Kidney epithelial cell (primary cell): ENCODE measurements at regions not wholly inside any gene's neighbourhood (a gene's known extent, or its start where the extent isn't known, plus 50 kb on each side); places are given as distances from the start of the nearest gene placed in this dataset.

Source experiments
- DNase-seq: peaks from one replicate; pipeline ENCODE4 v3.0.0-alpha.2; 2010; ENCODE audit warnings: low read depth
- H3K27me3 ChIP-seq: 2 replicates; pipeline ENCODE4 v1.6.0; 2011; ENCODE audit warnings: low read length; ENCODE audit not compliant: control insufficient read depth, insufficient read depth
- H3K36me3 ChIP-seq: 2 replicates; pipeline ENCODE4 v1.5.1; 2011; ENCODE audit warnings: low read length; ENCODE audit not compliant: control insufficient read depth, insufficient read depth
- H3K4me3 ChIP-seq: 2 replicates; pipeline ENCODE4 v1.5.1; 2011; ENCODE audit warnings: low read depth, mild to moderate bottlenecking, control low read depth, low read length
- CTCF ChIP-seq: IDR thresholded peaks from 2 replicates; pipeline ENCODE4 v1.5.1; 2011; ENCODE audit warnings: mild to moderate bottlenecking, moderate library complexity, low read length, control low read depth, inconsistent platforms; ENCODE audit not compliant: insufficient read depth, poor library complexity, severe bottlenecking

GRCh38 chr4:23324021-23324690 lies 565.7 kb downstream of the PPARGC1A start:
- Histone ChIP-seq H3K27me3 (no peaks in the 10 kb centered on the region), H3K4me3 (no peak overlapping the region), H3K36me3 (no peaks in the 10 kb centered on the region)
- TF ChIP-seq CTCF: no peak
- DNase-seq: peak; percentile 72

DNA sequence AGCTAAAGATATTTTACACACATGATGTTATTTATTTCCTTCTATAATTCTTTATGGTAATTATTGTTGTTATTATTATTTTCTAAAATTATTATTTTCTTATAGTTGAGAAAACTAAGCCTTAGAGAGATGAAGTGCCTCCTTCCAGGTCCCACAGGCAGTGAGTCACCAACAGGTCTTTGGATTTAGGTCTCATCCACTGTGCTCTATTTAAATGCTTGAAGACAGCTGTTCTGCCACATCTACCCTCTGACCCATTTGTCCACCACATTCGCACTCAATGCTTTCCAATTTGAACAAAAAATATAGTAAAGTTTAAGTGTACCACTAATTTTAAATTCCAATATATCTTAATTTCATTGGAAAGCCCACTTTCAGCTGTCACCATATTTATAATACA lies 566.4 kb downstream of the PPARGC1A start:
- Histone ChIP-seq H3K4me3 (no peak overlapping the region), H3K27me3 (no peaks in the 10 kb centered on the region), H3K36me3 (no peaks in the 10 kb centered on the region)
- TF ChIP-seq CTCF: no peak
- DNase-seq: no peak

DNA sequence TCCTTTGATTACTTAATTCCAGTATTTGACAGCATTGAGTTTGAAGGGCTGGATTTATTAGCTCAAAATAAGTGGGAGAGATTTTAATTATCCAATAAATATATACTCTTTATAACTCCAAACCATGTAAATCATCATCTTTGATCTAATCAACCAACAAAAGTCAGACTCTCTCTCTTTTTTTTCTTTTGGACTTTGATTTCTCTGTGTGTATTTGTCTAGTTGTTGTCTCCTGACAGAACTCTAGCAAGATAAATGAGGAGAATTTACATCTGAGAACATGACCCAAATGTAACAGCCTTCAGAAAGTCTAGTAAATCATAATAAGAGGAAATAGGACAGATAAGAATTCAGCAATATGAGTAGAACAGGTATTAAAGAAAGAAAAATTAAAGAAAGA lies 567.1 kb downstream of the PPARGC1A start:
- Histone ChIP-seq H3K36me3 (no peaks in the 10 kb centered on the region), H3K4me3 (no peak overlapping the region), H3K27me3 (no peaks in the 10 kb centered on the region)
- TF ChIP-seq CTCF: no peak
- no peak for DNase-seq

DNA sequence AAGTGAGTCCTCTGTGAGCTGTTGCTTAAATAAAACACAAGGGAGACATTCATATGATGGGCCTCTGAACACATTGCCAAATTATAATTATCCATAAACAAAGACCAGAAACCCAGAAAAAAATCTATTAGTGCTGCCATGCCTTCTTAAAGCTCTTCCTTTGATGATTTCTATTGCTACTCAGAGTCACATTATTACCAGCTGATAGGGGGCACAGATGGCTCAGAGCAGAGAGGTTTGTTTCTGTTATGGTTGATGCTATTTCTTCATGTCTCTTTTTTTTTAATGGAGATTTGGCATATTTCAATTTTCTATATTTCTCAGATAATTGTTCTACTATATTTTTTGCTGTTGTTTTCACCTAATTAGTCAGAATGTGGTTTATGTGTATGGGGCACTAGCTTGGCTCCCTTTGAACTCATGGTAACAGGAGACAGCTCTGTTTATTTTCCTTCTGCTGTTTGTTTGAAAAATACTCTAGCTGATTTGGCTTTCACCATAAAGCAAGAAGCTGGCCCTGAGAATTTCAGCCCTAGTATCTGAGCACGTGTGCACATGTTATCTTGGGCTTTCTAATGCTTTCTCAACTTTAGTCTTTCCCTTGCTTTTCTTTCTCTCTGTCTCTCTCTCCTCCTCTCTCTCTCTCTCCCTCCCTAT lies 568.8 kb downstream of the PPARGC1A start:
- Histone ChIP-seq H3K27me3 (no peaks in the 10 kb centered on the region), H3K4me3 (no peak overlapping the region), H3K36me3 (no peaks in the 10 kb centered on the region)
- no peak for DNase-seq
- no peak for TF ChIP-seq CTCF

- no peak for DNase-seq
- no peaks in the 10 kb centered on the region for H3K27me3 ChIP-seq
- no peaks in the 10 kb centered on the region for H3K36me3 ChIP-seq
- no peak for TF ChIP-seq CTCF
- H3K4me3 ChIP-seq: no peak overlapping the region
Observed at GRCh38 chr4:23312686-23313085, 577.2 kb downstream of the PPARGC1A start.

DNA sequence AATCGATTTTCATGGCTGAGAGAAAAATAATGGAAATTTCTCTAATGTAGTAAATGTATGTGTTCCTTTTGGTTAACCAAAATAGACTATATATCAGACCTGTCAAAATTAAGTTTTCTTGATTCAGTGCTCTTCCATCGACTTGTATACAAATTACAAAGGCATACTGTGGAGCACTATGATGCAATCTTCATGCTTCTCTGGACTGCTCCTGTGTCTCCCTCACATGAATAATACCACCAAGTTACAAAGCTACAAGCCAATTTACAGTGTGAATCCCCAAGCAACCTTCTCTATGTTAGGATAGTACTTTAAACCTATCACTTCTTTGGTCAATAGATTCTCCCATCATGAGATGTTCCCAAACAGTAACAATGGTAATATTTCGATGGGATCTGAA lies 577.9 kb downstream of the PPARGC1A start:
- no peak for DNase-seq
- H3K27me3 ChIP-seq: no peaks in the 10 kb centered on the region
- H3K36me3 ChIP-seq: no peaks in the 10 kb centered on the region
- H3K4me3 ChIP-seq: no peak overlapping the region
- TF ChIP-seq CTCF: no peak
